ENCODE measurements at regions not wholly inside any gene's neighbourhood (a gene's known extent, or its start where the extent isn't known, plus 50 kb on each side); places are given as distances from the start of the nearest gene placed in this dataset.

GRCh38 chr13:30837227-30838159 is 68.6 kb upstream of the MEDAG start:
- no peaks in the 10 kb centered on the region for H3K79me2 ChIP-seq (ENCODE audit: control insufficient read depth in 1 of 2, insufficient read depth in 2 of 2, low read length in 2 of 2)
- no peaks in the 10 kb centered on the region; a peak in 1 of 7 replicates for H3K27me3 ChIP-seq (replicated peaks in 1 of 4; ENCODE audit: control insufficient read depth in 3 of 4, extremely low read depth in 1 of 4, insufficient read depth in 3 of 4, low read length in 3 of 4)
- no peak overlapping the region for H3K4me3 ChIP-seq (ENCODE audit: extremely low read depth in 1 of 4, insufficient read depth in 2 of 4, low read depth in 3 of 4, low read length in 4 of 4)
- no peak overlapping the region for H2AFZ ChIP-seq (ENCODE audit: low read length)
- H2BK5ac ChIP-seq (ENCODE audit: low read depth, low read length): no peak overlapping the region
- no peaks in the 10 kb centered on the region; the same call in 1 of the 2 replicates for H3K79me1 ChIP-seq (ENCODE audit: low read depth, low read length)
- DNase-seq (ENCODE audit: low read depth in 1 of 2, low spot score in 2 of 2): no peak
- H3K56ac ChIP-seq (replicated peaks; ENCODE audit: insufficient read length, low read depth, low read length): no peak overlapping the region
- 0 out of 4 replicates have a peak, but pooled peaks cover 0 to 2% of the 10 kb centered on the region in 2 experiments for H3K9me3 ChIP-seq (ENCODE audit: insufficient read depth in 2 of 2, low read depth in 1 of 2, low read length in 1 of 2)
- no peak overlapping the region for H3K18ac ChIP-seq (ENCODE audit: extremely low read depth, low read length)
- H3K27ac ChIP-seq (ENCODE audit: low read depth, low read length): no peak overlapping the region
- ChIA-PET CTCF (ENCODE audit: partially characterized antibody) (no interaction called here), POLR2A (ENCODE audit: partially characterized antibody) (interaction anchor here (0.9 kb wide), 1 partner anchor 11 kb away, joined by 4 read pairs; no protein-coding TSS in a partner anchor)
- no peak overlapping the region for H3K9ac ChIP-seq (replicated peaks in 1 of 4; ENCODE audit: extremely low read depth in 1 of 4, low read depth in 3 of 4, low read length in 3 of 4)
- no peak overlapping the region for H2BK15ac ChIP-seq (ENCODE audit: low read length)
- peaks cover 0 to 13% (median 5%) of the 10 kb centered on the region in 4 experiments; a peak in 5 of 7 replicates for H3K4me1 ChIP-seq (replicated peaks in 1 of 4; ENCODE audit: control insufficient read depth in 3 of 4, insufficient read depth in 4 of 4, low read length in 3 of 4)
- no peak overlapping the region for H3K4ac ChIP-seq (replicated peaks; ENCODE audit: insufficient read length, low read depth, low read length)
- peaks cover 0 to under 1% (median 0%) of the 10 kb centered on the region in 4 experiments; a peak in 1 of 8 replicates for H3K36me3 ChIP-seq (ENCODE audit: control insufficient read depth in 2 of 4, insufficient read depth in 4 of 4, low read length in 3 of 4)
- peaks cover 0 to 2% of the 10 kb centered on the region in 2 experiments for H4K20me1 ChIP-seq (replicated peaks in 1 of 2; ENCODE audit: control insufficient read depth in 1 of 2, insufficient read depth in 2 of 2, low read length in 2 of 2)
- no peak overlapping the region for H2BK20ac ChIP-seq (ENCODE audit: low read length)
- no peak overlapping the region for H2AK5ac ChIP-seq (ENCODE audit: low read depth, low read length)
- TF ChIP-seq CHD2 (IDR thresholded peaks at IDR 0.05; ENCODE audit: low read length): no peak
- TF ChIP-seq RFX5 (IDR thresholded peaks at IDR 0.05; ENCODE audit: borderline replicate concordance, low read depth, low read length): no peak
- no peak for TF ChIP-seq SIRT6 (IDR thresholded peaks at IDR 0.05; ENCODE audit: low read length)
- TF ChIP-seq SP4 (IDR thresholded peaks at IDR 0.05; ENCODE audit: low read length): no peak
- no peak for TF ChIP-seq JUN (IDR thresholded peaks at IDR 0.05; ENCODE audit: low read depth, low read length)
- TF ChIP-seq TAF7 (optimal IDR thresholded peaks at IDR 0.05; ENCODE audit: borderline replicate concordance, low read depth, low read length): no peak
- TF ChIP-seq, protein P1, sequence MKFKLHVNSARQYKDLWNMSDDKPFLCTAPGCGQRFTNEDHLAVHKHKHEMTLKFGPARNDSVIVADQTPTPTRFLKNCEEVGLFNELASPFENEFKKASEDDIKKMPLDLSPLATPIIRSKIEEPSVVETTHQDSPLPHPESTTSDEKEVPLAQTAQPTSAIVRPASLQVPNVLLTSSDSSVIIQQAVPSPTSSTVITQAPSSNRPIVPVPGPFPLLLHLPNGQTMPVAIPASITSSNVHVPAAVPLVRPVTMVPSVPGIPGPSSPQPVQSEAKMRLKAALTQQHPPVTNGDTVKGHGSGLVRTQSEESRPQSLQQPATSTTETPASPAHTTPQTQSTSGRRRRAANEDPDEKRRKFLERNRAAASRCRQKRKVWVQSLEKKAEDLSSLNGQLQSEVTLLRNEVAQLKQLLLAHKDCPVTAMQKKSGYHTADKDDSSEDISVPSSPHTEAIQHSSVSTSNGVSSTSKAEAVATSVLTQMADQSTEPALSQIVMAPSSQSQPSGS (IDR thresholded peaks at IDR 0.05; ENCODE audit: low read length): no peak
- no peak for TF ChIP-seq SRF (IDR thresholded peaks at IDR 0.05; ENCODE audit: low read depth, low read length)
- no peak for TF ChIP-seq CTBP2 (IDR thresholded peaks at IDR 0.05; ENCODE audit: borderline replicate concordance, insufficient read depth, insufficient read length, low read length)
- TF ChIP-seq SP2 (IDR thresholded peaks at IDR 0.05; ENCODE audit: low read length): no peak
- H4K5ac ChIP-seq (ENCODE audit: insufficient read length, low read depth, low read length): no peak overlapping the region
- 88% methylated on average over 11 of the region's 11 CpGs; no CpG with 5 or more reads in 1 of the 2 experiments for WGBS, 2 experiments (ENCODE audit: extremely low coverage in 1 of 2, insufficient coverage in 1 of 2, insufficient read length in 1 of 2, insufficient replicate concordance in 2 of 2, low coverage in 1 of 2, low lambda C conversion rate in 2 of 2, missing lambda C conversion rate in 1 of 2)
- no peak overlapping the region for H4K8ac ChIP-seq (ENCODE audit: extremely low read depth, insufficient read depth, low read length)
- H3K23me2 ChIP-seq (ENCODE audit: low read depth, low read length): peaks cover 5% of the 10 kb centered on the region; the same call in 1 of the 2 replicates
- H3K23ac ChIP-seq (ENCODE audit: insufficient read length): no peak overlapping the region
- FAIRE-seq: no peak
- no peak overlapping the region for H4K91ac ChIP-seq (replicated peaks; ENCODE audit: insufficient read length, low read length)
- H3K14ac ChIP-seq (ENCODE audit: insufficient read length): no peak overlapping the region
- no peak overlapping the region for H2BK120ac ChIP-seq (replicated peaks; ENCODE audit: low read depth, low read length)
- no peak overlapping the region for H3K4me2 ChIP-seq (ENCODE audit: insufficient read depth in 1 of 2, low read depth in 2 of 2, low read length in 2 of 2)
- H2BK12ac ChIP-seq (ENCODE audit: low read depth, low read length): no peak overlapping the region

Data from H1 (cell line).